ENCODE measurements at regions not wholly inside any gene's neighbourhood (a gene's known extent, or its start where the extent isn't known, plus 50 kb on each side); places are given as distances from the start of the nearest gene placed in this dataset.

- TF ChIP-seq IRF5 (IDR thresholded peaks at IDR 0.05; ENCODE audit: borderline replicate concordance), result no peak
- no peak for TF ChIP-seq SP1 (IDR thresholded peaks at IDR 0.05; ENCODE audit: low read depth, low read length)
- no peak for TF ChIP-seq YBX1 (IDR thresholded peaks at IDR 0.05)
- TF ChIP-seq SMC3 (IDR thresholded peaks at IDR 0.05; ENCODE audit: borderline replicate concordance, low read length), result no peak
- no peak for TF ChIP-seq NBN (IDR thresholded peaks at IDR 0.05)
- TF ChIP-seq CEBPB (IDR thresholded peaks at IDR 0.05; ENCODE audit: borderline replicate concordance in 1 of 2, low read depth in 2 of 2, low read length in 2 of 2), result no peak
- TF ChIP-seq E2F8 (IDR thresholded peaks at IDR 0.05; ENCODE audit: low read depth, partially characterized antibody), result no peak
- no peak for TF ChIP-seq RCOR1 (conservative IDR thresholded peaks at IDR 0.05; ENCODE audit: low read depth, low read length)
- no peak for TF ChIP-seq EED (IDR thresholded peaks at IDR 0.05; ENCODE audit: low read depth)
These were observed 211.0 kb upstream of the DPPA4 start (continued) for GRCh38 chr3:109548192-109548938.

All from GM12878 (cell line).